ENCODE measurements at regions not wholly inside any gene's neighbourhood (a gene's known extent, or its start where the extent isn't known, plus 50 kb on each side); places are given as distances from the start of the nearest gene placed in this dataset.

GRCh38 chr1:17922833-17923232, 167.7 kb downstream of the ACTL8 start:
- TF ChIP-seq CTCF (IDR thresholded peaks at IDR 0.05; ENCODE audit: low read depth, low read length, missing control alignments) = peak; percentile 49

GRCh38 chr1:17923666-17924065, 168.5 kb downstream of the ACTL8 start:
- in situ Hi-C loops (cut with HindIII; ENCODE audit: low pct_ligation_motif_present, low sequenced_read_pairs) = no loop called here
- H3K27me3 ChIP-seq (replicated peaks) = no peaks in the 10 kb centered on the region
- no peak for TF ChIP-seq CTCF (IDR thresholded peaks at IDR 0.05; ENCODE audit: low read depth, low read length, missing control alignments)
- H3K4me3 ChIP-seq (ENCODE audit: low read depth, low read length) = no peak overlapping the region
- no peak for DNase-seq
- no peaks in the 10 kb centered on the region for H3K36me3 ChIP-seq (replicated peaks)
- H3K27ac ChIP-seq = no peak overlapping the region

More at GRCh38 chr1:17922833-17923232, 167.7 kb downstream of the ACTL8 start:
- H3K4me3 ChIP-seq (ENCODE audit: low read depth, low read length) = no peak overlapping the region
- H3K27ac ChIP-seq = no peak overlapping the region
- no peaks in the 10 kb centered on the region for H3K36me3 ChIP-seq (replicated peaks)
- in situ Hi-C loops (cut with HindIII; ENCODE audit: low pct_ligation_motif_present, low sequenced_read_pairs) = no loop called here
- DNase-seq = peak; percentile 25
- no peaks in the 10 kb centered on the region for H3K27me3 ChIP-seq (replicated peaks)

- TF ChIP-seq CTCF (IDR thresholded peaks at IDR 0.05; ENCODE audit: low read depth, low read length, missing control alignments) = no peak
- no peak overlapping the region for H3K27ac ChIP-seq
- H3K27me3 ChIP-seq (replicated peaks) = no peaks in the 10 kb centered on the region
- H3K36me3 ChIP-seq (replicated peaks) = no peaks in the 10 kb centered on the region
- no peak for DNase-seq
- H3K4me3 ChIP-seq (ENCODE audit: low read depth, low read length) = no peak overlapping the region
- in situ Hi-C loops (cut with HindIII; ENCODE audit: low pct_ligation_motif_present, low sequenced_read_pairs) = no loop called here
Measured at GRCh38 chr1:17924578-17924977, 169.4 kb downstream of the ACTL8 start.

- Histone ChIP-seq H3K36me3 (replicated peaks) (no peaks in the 10 kb centered on the region), H3K4me3 (ENCODE audit: low read depth, low read length) (no peak overlapping the region), H3K27ac (no peak overlapping the region), H3K27me3 (replicated peaks) (no peaks in the 10 kb centered on the region)
- TF ChIP-seq CTCF (IDR thresholded peaks at IDR 0.05; ENCODE audit: low read depth, low read length, missing control alignments) = no peak
- in situ Hi-C loops (cut with HindIII; ENCODE audit: low pct_ligation_motif_present, low sequenced_read_pairs) = no loop called here
- DNase-seq = no peak
Measured at GRCh38 chr1:17925290-17926237, 170.4 kb downstream of the ACTL8 start.

DNA sequence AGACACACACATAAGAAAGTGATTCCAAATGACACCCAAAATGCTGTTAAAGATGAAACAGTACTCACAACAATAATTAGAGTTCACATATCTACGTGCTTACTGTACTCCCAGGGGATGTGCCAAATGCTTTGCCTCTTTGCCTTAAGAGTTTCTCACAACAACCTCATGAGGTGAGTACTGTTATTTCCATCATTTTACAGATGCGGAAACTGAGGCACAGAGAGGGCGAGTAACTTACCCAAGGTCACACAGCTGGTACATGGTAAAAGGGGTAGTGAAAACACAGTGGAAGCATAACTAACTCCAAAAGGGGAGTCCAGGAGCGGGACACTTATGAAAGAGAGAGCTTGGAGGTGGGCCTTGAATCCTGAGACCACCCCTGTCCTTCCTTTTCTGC, 171.8 kb downstream of the ACTL8 start:
- Histone ChIP-seq H3K27ac (no peak overlapping the region), H3K36me3 (replicated peaks) (no peaks in the 10 kb centered on the region), H3K4me3 (ENCODE audit: low read depth, low read length) (no peak overlapping the region), H3K27me3 (replicated peaks) (no peaks in the 10 kb centered on the region)
- in situ Hi-C loops (cut with HindIII; ENCODE audit: low pct_ligation_motif_present, low sequenced_read_pairs) = no loop called here
- no peak for TF ChIP-seq CTCF (IDR thresholded peaks at IDR 0.05; ENCODE audit: low read depth, low read length, missing control alignments)
- no peak for DNase-seq

Data from brain microvascular endothelial cell (primary cell).